ENCODE measurements at regions not wholly inside any gene's neighbourhood (a gene's known extent, or its start where the extent isn't known, plus 50 kb on each side); places are given as distances from the start of the nearest gene placed in this dataset.

GRCh38 chr5:154595662-154596061, 117.6 kb upstream of the HAND1 start:
- DNase-seq (ENCODE audit: low read depth in 1 of 2, low spot score in 2 of 2) = no peak
- Histone ChIP-seq H4K8ac (ENCODE audit: extremely low read depth, insufficient read depth, low read length) (no peak overlapping the region), H3K27me3 (replicated peaks in 1 of 4; ENCODE audit: control insufficient read depth in 3 of 4, extremely low read depth in 1 of 4, insufficient read depth in 3 of 4, low read length in 3 of 4) (no peaks in the 10 kb centered on the region), H2BK20ac (ENCODE audit: low read length) (no peak overlapping the region), H2BK12ac (ENCODE audit: low read depth, low read length) (no peak overlapping the region), H3K4me3 (ENCODE audit: extremely low read depth in 1 of 4, insufficient read depth in 2 of 4, low read depth in 3 of 4, low read length in 4 of 4) (no peak overlapping the region), H3K79me2 (ENCODE audit: control insufficient read depth in 1 of 2, insufficient read depth in 2 of 2, low read length in 2 of 2) (no peaks in the 10 kb centered on the region), H3K9ac (replicated peaks in 1 of 4; ENCODE audit: extremely low read depth in 1 of 4, low read depth in 3 of 4, low read length in 3 of 4) (no peak overlapping the region), H4K91ac (replicated peaks; ENCODE audit: insufficient read length, low read length) (no peak overlapping the region), H3K18ac (ENCODE audit: extremely low read depth, low read length) (no peak overlapping the region), H3K9me3 (ENCODE audit: insufficient read depth in 2 of 2, low read depth in 1 of 2, low read length in 1 of 2) (no peaks in the 10 kb centered on the region), H4K20me1 (replicated peaks in 1 of 2; ENCODE audit: control insufficient read depth in 1 of 2, insufficient read depth in 2 of 2, low read length in 2 of 2) (peaks cover 0 to 3% of the 10 kb centered on the region in 2 experiments), H4K5ac (ENCODE audit: insufficient read length, low read depth, low read length) (no peak overlapping the region), H3K36me3 (ENCODE audit: control insufficient read depth in 2 of 4, insufficient read depth in 4 of 4, low read length in 3 of 4) (no peaks in the 10 kb centered on the region), H3K14ac (ENCODE audit: insufficient read length) (no peak overlapping the region), H3K56ac (replicated peaks; ENCODE audit: insufficient read length, low read depth, low read length) (no peak overlapping the region), H2BK15ac (ENCODE audit: low read length) (no peak overlapping the region), H3K79me1 (ENCODE audit: low read depth, low read length) (no peaks in the 10 kb centered on the region), H3K27ac (ENCODE audit: low read depth, low read length) (no peak overlapping the region), H3K23ac (ENCODE audit: insufficient read length) (no peak overlapping the region), H2BK5ac (ENCODE audit: low read depth, low read length) (no peak overlapping the region), H3K4me2 (ENCODE audit: insufficient read depth in 1 of 2, low read depth in 2 of 2, low read length in 2 of 2) (no peak overlapping the region), H3K4me1 (replicated peaks in 1 of 4; ENCODE audit: control insufficient read depth in 3 of 4, insufficient read depth in 4 of 4, low read length in 3 of 4) (no peaks in the 10 kb centered on the region), H2BK120ac (replicated peaks; ENCODE audit: low read depth, low read length) (no peak overlapping the region), H3K4ac (replicated peaks; ENCODE audit: insufficient read length, low read depth, low read length) (no peak overlapping the region), H2AFZ (ENCODE audit: low read length) (no peak overlapping the region), H3K23me2 (ENCODE audit: low read depth, low read length) (peaks cover 5% of the 10 kb centered on the region; the same call in 1 of the 2 replicates), H2AK5ac (ENCODE audit: low read depth, low read length) (no peak overlapping the region)
- no peak for FAIRE-seq
- 95% methylated on average over 9 of the region's 9 CpGs; no CpG with 5 or more reads in 1 of the 2 experiments for WGBS, 2 experiments (ENCODE audit: extremely low coverage in 1 of 2, insufficient coverage in 1 of 2, insufficient read length in 1 of 2, insufficient replicate concordance in 2 of 2, low coverage in 1 of 2, low lambda C conversion rate in 2 of 2, missing lambda C conversion rate in 1 of 2)
- ChIA-PET CTCF (ENCODE audit: partially characterized antibody) (no interaction called here), POLR2A (ENCODE audit: partially characterized antibody) (no interaction called here)
- TF ChIP-seq E2F6 (IDR thresholded peaks at IDR 0.05) (no peak), KDM1A (IDR thresholded peaks at IDR 0.05; ENCODE audit: borderline replicate concordance, low read length) (no peak), JUN (IDR thresholded peaks at IDR 0.05; ENCODE audit: low read depth, low read length) (no peak), ASH2L (IDR thresholded peaks at IDR 0.05; ENCODE audit: low read length) (no peak), POLR2A (IDR thresholded peaks at IDR 0.05; ENCODE audit: control extremely low read depth in 1 of 2, low read depth in 2 of 2, low read length in 2 of 2) (no peak), SAP30 (IDR thresholded peaks at IDR 0.05; ENCODE audit: insufficient read depth, insufficient replicate concordance, low read length) (no peak), HDAC6 (IDR thresholded peaks at IDR 0.05; ENCODE audit: low read depth, low read length) (no peak), HDAC2 (IDR thresholded peaks at IDR 0.05; ENCODE audit: borderline replicate concordance in 1 of 2, low read depth in 2 of 2, low read length in 2 of 2) (no peak)
